ENCODE measurements at regions not wholly inside any gene's neighbourhood (a gene's known extent, or its start where the extent isn't known, plus 50 kb on each side); places are given as distances from the start of the nearest gene placed in this dataset.

- Histone ChIP-seq H3K9me3 (no peaks in the 10 kb centered on the region), H3K36me3 (no peaks in the 10 kb centered on the region), H3K27me3 (no peaks in the 10 kb centered on the region), H3K27ac (no peak overlapping the region), H3K4me3 (no peak overlapping the region), H3K4me1 (no peaks in the 10 kb centered on the region)
- DNase-seq (no peak), ATAC-seq (no peak)
- in situ Hi-C loops (cut with MboI; ENCODE audit: low sequenced_read_pairs in 4 of 4) = no loop called here
- intact Hi-C loops (cut with DNase I; ENCODE audit: low total_unique reads) = no loop called here
- TF ChIP-seq CTCF (IDR thresholded peaks at IDR 0.05 in 4 of 5, conservative IDR thresholded peaks at IDR 0.05 in 1 of 5) = no peak
- no peak for TF ChIP-seq POLR2A (IDR thresholded peaks at IDR 0.05)
Measured at GRCh38 chr7:46716926-46717325, 795.9 kb upstream of the IGFBP3 start.

GRCh38 chr7:46715579-46715978 is 794.5 kb upstream of the IGFBP3 start:
- Histone ChIP-seq H3K36me3 (no peaks in the 10 kb centered on the region), H3K4me3 (no peak overlapping the region), H3K9me3 (no peaks in the 10 kb centered on the region), H3K27ac (no peak overlapping the region), H3K27me3 (no peaks in the 10 kb centered on the region), H3K4me1 (no peaks in the 10 kb centered on the region)
- intact Hi-C loops (cut with DNase I; ENCODE audit: low total_unique reads) = no loop called here
- DNase-seq (no peak), ATAC-seq (no peak)
- in situ Hi-C loops (cut with MboI; ENCODE audit: low sequenced_read_pairs in 4 of 4) = no loop called here
- TF ChIP-seq CTCF (IDR thresholded peaks at IDR 0.05 in 4 of 5, conservative IDR thresholded peaks at IDR 0.05 in 1 of 5) (no peak), POLR2A (IDR thresholded peaks at IDR 0.05) (no peak)

GRCh38 chr7:46714904-46715303 is 793.8 kb upstream of the IGFBP3 start:
- intact Hi-C loops (cut with DNase I; ENCODE audit: low total_unique reads) (no loop called here), in situ Hi-C loops (cut with MboI; ENCODE audit: low sequenced_read_pairs in 4 of 4) (no loop called here)
- DNase-seq (no peak), ATAC-seq (no peak)
- H3K27ac ChIP-seq = no peak overlapping the region
- no peaks in the 10 kb centered on the region for H3K9me3 ChIP-seq
- TF ChIP-seq POLR2A (IDR thresholded peaks at IDR 0.05) (no peak), CTCF (IDR thresholded peaks at IDR 0.05 in 4 of 5, conservative IDR thresholded peaks at IDR 0.05 in 1 of 5) (no peak)
- H3K4me1 ChIP-seq = no peaks in the 10 kb centered on the region
- H3K4me3 ChIP-seq = no peak overlapping the region
- H3K36me3 ChIP-seq = no peaks in the 10 kb centered on the region
- no peaks in the 10 kb centered on the region for H3K27me3 ChIP-seq

GRCh38 chr7:46713868-46714596 is 793.0 kb upstream of the IGFBP3 start:
- Histone ChIP-seq H3K27ac (no peak overlapping the region), H3K9me3 (no peaks in the 10 kb centered on the region), H3K4me1 (no peaks in the 10 kb centered on the region), H3K4me3 (no peak overlapping the region), H3K36me3 (no peaks in the 10 kb centered on the region), H3K27me3 (no peaks in the 10 kb centered on the region)
- ATAC-seq (peak in 1 of 2 donors; percentile 33), DNase-seq (peak in 1 of 2 donors; percentile 15)
- no peak for TF ChIP-seq POLR2A (IDR thresholded peaks at IDR 0.05)
- TF ChIP-seq CTCF (IDR thresholded peaks at IDR 0.05 in 4 of 5, conservative IDR thresholded peaks at IDR 0.05 in 1 of 5) = no peak
- in situ Hi-C loops (cut with MboI; ENCODE audit: low sequenced_read_pairs in 4 of 4) (no loop called here), intact Hi-C loops (cut with DNase I; ENCODE audit: low total_unique reads) (no loop called here)

- no peak overlapping the region for H3K4me3 ChIP-seq
- in situ Hi-C loops (cut with MboI; ENCODE audit: low sequenced_read_pairs in 4 of 4) = no loop called here
- DNase-seq = no peak
- H3K36me3 ChIP-seq = no peaks in the 10 kb centered on the region
- H3K4me1 ChIP-seq = no peaks in the 10 kb centered on the region
- TF ChIP-seq CTCF (IDR thresholded peaks at IDR 0.05 in 4 of 5, conservative IDR thresholded peaks at IDR 0.05 in 1 of 5) (no peak), POLR2A (IDR thresholded peaks at IDR 0.05) (no peak)
- intact Hi-C loops (cut with DNase I; ENCODE audit: low total_unique reads) = no loop called here
- peak in 1 of 2 donors; percentile 33 for ATAC-seq
- no peaks in the 10 kb centered on the region for H3K27me3 ChIP-seq
- H3K9me3 ChIP-seq = no peaks in the 10 kb centered on the region
- H3K27ac ChIP-seq = no peak overlapping the region
Measured at GRCh38 chr7:46710927-46711326, 789.9 kb upstream of the IGFBP3 start.
